ENCODE measurements at regions not wholly inside any gene's neighbourhood (a gene's known extent, or its start where the extent isn't known, plus 50 kb on each side); places are given as distances from the start of the nearest gene placed in this dataset.
"Not testable (repeated sequence)": the region's sequence is repeated elsewhere in the genome, so short reads cannot be mapped to it uniquely, and the experiment has no call there.

- Histone ChIP-seq H3K36me3 (no peaks in the 10 kb centered on the region), H4K20me1 (ENCODE audit: low read depth) (no peaks in the 10 kb centered on the region), H3K4me3 (no peak overlapping the region), H3F3A (ENCODE audit: low read depth) (peaks cover 10% of the 10 kb centered on the region), H3K4me2 (no peak overlapping the region), H3K79me2 (ENCODE audit: low read depth) (no peaks in the 10 kb centered on the region), H2AFZ (replicated peaks) (no peak overlapping the region), H3K27me3 (no peaks in the 10 kb centered on the region), H3K27ac (no peak overlapping the region), H3K9me3 (ENCODE audit: low read depth) (no peaks in the 10 kb centered on the region), H3K4me1 (peaks cover 20% of the 10 kb centered on the region), H3K9ac (no peak overlapping the region)
- TF ChIP-seq, protein P1, sequence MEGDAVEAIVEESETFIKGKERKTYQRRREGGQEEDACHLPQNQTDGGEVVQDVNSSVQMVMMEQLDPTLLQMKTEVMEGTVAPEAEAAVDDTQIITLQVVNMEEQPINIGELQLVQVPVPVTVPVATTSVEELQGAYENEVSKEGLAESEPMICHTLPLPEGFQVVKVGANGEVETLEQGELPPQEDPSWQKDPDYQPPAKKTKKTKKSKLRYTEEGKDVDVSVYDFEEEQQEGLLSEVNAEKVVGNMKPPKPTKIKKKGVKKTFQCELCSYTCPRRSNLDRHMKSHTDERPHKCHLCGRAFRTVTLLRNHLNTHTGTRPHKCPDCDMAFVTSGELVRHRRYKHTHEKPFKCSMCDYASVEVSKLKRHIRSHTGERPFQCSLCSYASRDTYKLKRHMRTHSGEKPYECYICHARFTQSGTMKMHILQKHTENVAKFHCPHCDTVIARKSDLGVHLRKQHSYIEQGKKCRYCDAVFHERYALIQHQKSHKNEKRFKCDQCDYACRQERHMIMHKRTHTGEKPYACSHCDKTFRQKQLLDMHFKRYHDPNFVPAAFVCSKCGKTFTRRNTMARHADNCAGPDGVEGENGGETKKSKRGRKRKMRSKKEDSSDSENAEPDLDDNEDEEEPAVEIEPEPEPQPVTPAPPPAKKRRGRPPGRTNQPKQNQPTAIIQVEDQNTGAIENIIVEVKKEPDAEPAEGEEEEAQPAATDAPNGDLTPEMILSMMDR (IDR thresholded peaks at IDR 0.05), result no peak
- TF ChIP-seq EZH2 (IDR thresholded peaks at IDR 0.05) (no peak), EZH2phosphoT487 (IDR thresholded peaks at IDR 0.05) (no peak)
- no peak for DNase-seq (ENCODE audit: low spot score)
- H3K36me3 Mint-ChIP-seq, result no peaks in the 10 kb centered on the region
- H3K27ac Mint-ChIP-seq, result no peak overlapping the region
- peaks cover 8% of the 10 kb centered on the region for H3K27me3 Mint-ChIP-seq (ENCODE audit: insufficient read depth, low read depth)
- no peak overlapping the region for H3K4me3 Mint-ChIP-seq
- H3K9me3 Mint-ChIP-seq, result peaks cover 17% of the 10 kb centered on the region
- peaks cover 21% of the 10 kb centered on the region for H3K4me1 Mint-ChIP-seq
These were observed 152.1 kb downstream of the LPIN1 start for GRCh38 chr2:11898576-11898975.

DNA sequence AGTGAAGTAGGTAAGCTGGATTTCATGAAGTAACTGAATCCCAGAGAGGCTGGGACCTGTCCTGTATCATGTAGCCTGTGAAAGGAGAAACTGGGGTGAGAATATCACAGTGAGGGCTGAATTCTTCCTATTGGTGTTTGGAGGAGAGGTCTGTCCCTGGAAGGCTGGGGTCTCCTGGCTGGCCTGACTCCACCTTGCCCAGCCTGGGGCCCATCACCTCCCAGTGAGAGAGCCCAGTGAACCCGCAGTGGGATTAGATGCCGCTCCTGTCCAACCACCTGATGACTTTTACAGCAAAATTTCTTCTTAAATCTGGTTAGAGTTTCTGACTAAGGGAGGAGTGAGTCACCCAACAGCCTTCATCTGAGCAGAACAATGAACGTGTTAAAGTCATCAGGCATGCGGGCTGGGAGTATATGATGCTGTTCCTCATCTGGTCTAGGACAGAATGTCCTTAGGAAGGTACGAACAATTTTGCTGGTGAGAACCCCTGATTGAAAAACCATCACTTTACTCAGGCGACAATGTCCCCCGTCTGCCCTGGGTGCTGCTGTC, 152.9 kb downstream of the LPIN1 start:
- Histone ChIP-seq H3K4me3 (no peak overlapping the region), H2AFZ (replicated peaks) (no peak overlapping the region), H3K9ac (no peak overlapping the region), H3K27me3 (no peaks in the 10 kb centered on the region), H4K20me1 (ENCODE audit: low read depth) (no peaks in the 10 kb centered on the region), H3K4me2 (no peak overlapping the region), H3K79me2 (ENCODE audit: low read depth) (no peaks in the 10 kb centered on the region), H3K36me3 (no peaks in the 10 kb centered on the region), H3K4me1 (peaks cover 20% of the 10 kb centered on the region), H3K9me3 (ENCODE audit: low read depth) (no peaks in the 10 kb centered on the region), H3K27ac (no peak overlapping the region), H3F3A (ENCODE audit: low read depth) (peaks cover 10% of the 10 kb centered on the region)
- Mint-ChIP-seq H3K9me3 (peaks cover 14% of the 10 kb centered on the region), H3K4me3 (no peak overlapping the region), H3K36me3 (no peaks in the 10 kb centered on the region), H3K27me3 (ENCODE audit: insufficient read depth, low read depth) (peaks cover 8% of the 10 kb centered on the region), H3K4me1 (peaks cover 21% of the 10 kb centered on the region), H3K27ac (no peak overlapping the region)
- no peak for DNase-seq (ENCODE audit: low spot score)
- TF ChIP-seq EZH2phosphoT487 (IDR thresholded peaks at IDR 0.05) (no peak), EZH2 (IDR thresholded peaks at IDR 0.05) (no peak)
- TF ChIP-seq, protein P1 (IDR thresholded peaks at IDR 0.05), result no peak

- H3K36me3 ChIP-seq; H3K27ac ChIP-seq; H4K20me1 ChIP-seq (ENCODE audit: low read depth); H3K79me2 ChIP-seq (ENCODE audit: low read depth); H3K9me3 Mint-ChIP-seq; H2AFZ ChIP-seq (replicated peaks); DNase-seq (ENCODE audit: low spot score); H3K9ac ChIP-seq; H3K27me3 ChIP-seq; H3K4me3 ChIP-seq; H3K27ac Mint-ChIP-seq; H3K36me3 Mint-ChIP-seq; H3F3A ChIP-seq (ENCODE audit: low read depth); H3K27me3 Mint-ChIP-seq (ENCODE audit: insufficient read depth, low read depth); H3K4me3 Mint-ChIP-seq; H3K9me3 ChIP-seq (ENCODE audit: low read depth); H3K4me2 ChIP-seq: not testable (repeated sequence)
- H3K4me1 ChIP-seq, result peaks cover 19% of the 10 kb centered on the region
- H3K4me1 Mint-ChIP-seq, result peaks cover 20% of the 10 kb centered on the region
These were observed 154.5 kb downstream of the LPIN1 start for GRCh38 chr2:11900891-11901290.

GRCh38 chr2:11901351-11902069, 155.1 kb downstream of the LPIN1 start:
- no peak for TF ChIP-seq EZH2phosphoT487 (IDR thresholded peaks at IDR 0.05)
- TF ChIP-seq, protein P1 (IDR thresholded peaks at IDR 0.05), result no peak
- no peak for TF ChIP-seq EZH2 (IDR thresholded peaks at IDR 0.05)
- Histone ChIP-seq H3K4me1 (peaks cover 13% of the 10 kb centered on the region), H3K9me3 (ENCODE audit: low read depth) (no peaks in the 10 kb centered on the region), H3K4me3 (no peak overlapping the region), H3K79me2 (ENCODE audit: low read depth) (no peaks in the 10 kb centered on the region), H3K27ac (no peak overlapping the region), H3K4me2 (no peak overlapping the region), H4K20me1 (ENCODE audit: low read depth) (no peaks in the 10 kb centered on the region), H3K9ac (no peak overlapping the region), H3K27me3 (no peaks in the 10 kb centered on the region), H3K36me3 (no peaks in the 10 kb centered on the region), H2AFZ (replicated peaks) (no peak overlapping the region), H3F3A (ENCODE audit: low read depth) (peaks cover 4% of the 10 kb centered on the region)
- H3K9me3 Mint-ChIP-seq, result peaks cover 6% of the 10 kb centered on the region
- peaks cover 14% of the 10 kb centered on the region for H3K4me1 Mint-ChIP-seq
- H3K27me3 Mint-ChIP-seq (ENCODE audit: insufficient read depth, low read depth), result peaks cover 6% of the 10 kb centered on the region
- DNase-seq (ENCODE audit: low spot score), result no peak
- no peak overlapping the region for H3K4me3 Mint-ChIP-seq
- no peaks in the 10 kb centered on the region for H3K36me3 Mint-ChIP-seq
- no peak overlapping the region for H3K27ac Mint-ChIP-seq
